Lower leg skin (tissue), 4 donors: ENCODE measurements at regions not wholly inside any gene's neighbourhood (a gene's known extent, or its start where the extent isn't known, plus 50 kb on each side); places are given as distances from the start of the nearest gene placed in this dataset.
"Not testable (repeated sequence)": the region's sequence is repeated elsewhere in the genome, so short reads cannot be mapped to it uniquely, and the experiment has no call there.

Experiments used
- DNase-seq, 2 donors: peaks; one replicate each; pipeline ENCODE4 v3.0.0-alpha.2; 2019; ENCODE audit warnings: low spot score in 2 of 2
- H3K4me3 ChIP-seq: fragments of 200-600 bp; sonication (generic); 2 replicates; pipeline ENCODE4 v1.5.1; 2017; ENCODE audit warnings: mild to moderate bottlenecking, low read depth; ENCODE audit not compliant: poor library complexity, severe bottlenecking
- POLR2A ChIP-seq, 2 donors: fragments of 450-650 bp; IDR thresholded peaks; one replicate each; pipeline ENCODE4 v1.6.1; 2016 to 2017; ENCODE audit warnings: antibody characterized with exemption in 2 of 2, mild to moderate bottlenecking in 1 of 2, moderate library complexity in 1 of 2
- WGBS, 2 donors: methylation state at CpG; one replicate each; pipeline ENCODE4 v1.1.5; 2018; 5-methylcytosine and 5-hydroxymethylcytosine counted together
- intact Hi-C: fragments of 100-400 bp; cut with DNase I; formaldehyde crosslinking; loops from one replicate; pipeline ENCODE4 v1.15.0; 2023; ENCODE audit warnings: low total_unique reads
- TF ChIP-seq, protein P1 (sequence below), 3 donors: fragments of 450-650 bp; IDR thresholded peaks; one replicate each; pipeline ENCODE4 v1.5.1; 2016; ENCODE audit warnings: antibody characterized with exemption in 3 of 3, mild to moderate bottlenecking in 3 of 3, moderate library complexity in 2 of 3

DNA sequence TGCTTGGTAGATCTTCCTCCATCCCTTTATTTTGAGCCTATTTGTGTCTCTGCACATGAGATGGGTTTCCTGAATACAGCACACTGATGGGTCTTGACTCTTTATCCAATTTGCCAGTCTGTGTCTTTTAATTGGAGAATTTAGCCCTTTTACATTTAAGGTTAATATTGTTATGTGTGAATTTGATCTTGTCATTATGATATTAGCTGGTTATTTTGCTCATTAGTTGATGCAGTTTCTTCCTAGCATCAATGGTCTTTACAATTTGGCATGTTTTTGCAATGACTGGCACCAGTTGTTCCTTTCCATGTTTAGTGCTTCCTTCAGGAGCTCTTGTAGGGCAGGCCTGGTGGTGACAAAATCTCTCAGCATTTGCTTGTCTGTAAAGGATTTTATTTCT, 72.4 kb downstream of the HNRNPD start:
- H3K4me3 ChIP-seq, intact Hi-C loops, DNase-seq: not testable (repeated sequence)

DNA sequence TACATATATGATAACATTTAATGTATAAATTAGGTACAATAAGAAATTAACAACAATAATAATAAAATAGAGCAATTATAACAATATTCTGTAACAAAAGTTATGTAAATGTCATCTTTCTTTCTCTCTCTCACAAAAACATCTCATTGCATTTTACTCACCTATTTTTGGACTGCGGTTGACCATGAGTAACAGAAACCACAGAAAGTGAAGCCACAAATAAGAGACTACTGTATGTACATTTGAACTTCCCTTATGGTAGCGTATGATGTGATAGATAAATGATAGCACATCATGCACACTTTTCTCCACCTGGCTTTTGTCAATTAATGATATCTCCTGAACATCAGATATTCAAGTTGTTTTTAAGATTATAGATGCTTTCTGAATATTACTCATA, 80.5 kb downstream of the HNRNPD start:
- intact Hi-C loops = no loop called here
- no peak overlapping the region for H3K4me3 ChIP-seq
- 85 to 87% methylated on average over 2 of the region's 2 CpGs for WGBS, 2 donors
- no peak for DNase-seq
- TF ChIP-seq, protein P1, sequence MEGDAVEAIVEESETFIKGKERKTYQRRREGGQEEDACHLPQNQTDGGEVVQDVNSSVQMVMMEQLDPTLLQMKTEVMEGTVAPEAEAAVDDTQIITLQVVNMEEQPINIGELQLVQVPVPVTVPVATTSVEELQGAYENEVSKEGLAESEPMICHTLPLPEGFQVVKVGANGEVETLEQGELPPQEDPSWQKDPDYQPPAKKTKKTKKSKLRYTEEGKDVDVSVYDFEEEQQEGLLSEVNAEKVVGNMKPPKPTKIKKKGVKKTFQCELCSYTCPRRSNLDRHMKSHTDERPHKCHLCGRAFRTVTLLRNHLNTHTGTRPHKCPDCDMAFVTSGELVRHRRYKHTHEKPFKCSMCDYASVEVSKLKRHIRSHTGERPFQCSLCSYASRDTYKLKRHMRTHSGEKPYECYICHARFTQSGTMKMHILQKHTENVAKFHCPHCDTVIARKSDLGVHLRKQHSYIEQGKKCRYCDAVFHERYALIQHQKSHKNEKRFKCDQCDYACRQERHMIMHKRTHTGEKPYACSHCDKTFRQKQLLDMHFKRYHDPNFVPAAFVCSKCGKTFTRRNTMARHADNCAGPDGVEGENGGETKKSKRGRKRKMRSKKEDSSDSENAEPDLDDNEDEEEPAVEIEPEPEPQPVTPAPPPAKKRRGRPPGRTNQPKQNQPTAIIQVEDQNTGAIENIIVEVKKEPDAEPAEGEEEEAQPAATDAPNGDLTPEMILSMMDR (IDR thresholded peaks at IDR 0.05) = no peak
- no peak for TF ChIP-seq POLR2A (IDR thresholded peaks at IDR 0.05)

DNA sequence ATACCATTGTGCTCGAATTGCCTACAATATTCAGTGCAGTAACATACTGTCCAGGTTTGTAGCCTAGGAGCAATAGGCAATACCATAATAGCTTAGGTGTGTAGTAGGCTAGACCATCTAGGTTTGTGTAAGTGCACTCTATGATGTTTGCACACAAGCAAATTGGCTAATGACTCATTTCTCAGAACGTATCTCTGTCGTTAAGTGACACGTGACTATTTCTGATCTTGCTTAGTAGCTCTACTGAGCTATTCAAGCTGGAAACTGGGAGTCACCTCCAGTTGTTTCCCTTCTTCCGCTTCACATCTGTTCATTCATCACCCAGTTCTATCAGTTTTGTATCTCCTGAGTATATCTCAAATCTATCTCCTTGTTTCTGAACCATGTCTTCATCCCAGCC, 86.1 kb downstream of the HNRNPD start:
- WGBS, 2 donors = 65 to 73% methylated on average over 5 of the region's 5 CpGs
- H3K4me3 ChIP-seq = no peak overlapping the region
- DNase-seq = no peak
- TF ChIP-seq POLR2A (IDR thresholded peaks at IDR 0.05) = no peak
- TF ChIP-seq, protein P1 (IDR thresholded peaks at IDR 0.05) = no peak
- intact Hi-C loops = loop anchor here (10.0 kb wide), 1 partner anchor 883 kb away; no protein-coding TSS in a partner anchor

DNA sequence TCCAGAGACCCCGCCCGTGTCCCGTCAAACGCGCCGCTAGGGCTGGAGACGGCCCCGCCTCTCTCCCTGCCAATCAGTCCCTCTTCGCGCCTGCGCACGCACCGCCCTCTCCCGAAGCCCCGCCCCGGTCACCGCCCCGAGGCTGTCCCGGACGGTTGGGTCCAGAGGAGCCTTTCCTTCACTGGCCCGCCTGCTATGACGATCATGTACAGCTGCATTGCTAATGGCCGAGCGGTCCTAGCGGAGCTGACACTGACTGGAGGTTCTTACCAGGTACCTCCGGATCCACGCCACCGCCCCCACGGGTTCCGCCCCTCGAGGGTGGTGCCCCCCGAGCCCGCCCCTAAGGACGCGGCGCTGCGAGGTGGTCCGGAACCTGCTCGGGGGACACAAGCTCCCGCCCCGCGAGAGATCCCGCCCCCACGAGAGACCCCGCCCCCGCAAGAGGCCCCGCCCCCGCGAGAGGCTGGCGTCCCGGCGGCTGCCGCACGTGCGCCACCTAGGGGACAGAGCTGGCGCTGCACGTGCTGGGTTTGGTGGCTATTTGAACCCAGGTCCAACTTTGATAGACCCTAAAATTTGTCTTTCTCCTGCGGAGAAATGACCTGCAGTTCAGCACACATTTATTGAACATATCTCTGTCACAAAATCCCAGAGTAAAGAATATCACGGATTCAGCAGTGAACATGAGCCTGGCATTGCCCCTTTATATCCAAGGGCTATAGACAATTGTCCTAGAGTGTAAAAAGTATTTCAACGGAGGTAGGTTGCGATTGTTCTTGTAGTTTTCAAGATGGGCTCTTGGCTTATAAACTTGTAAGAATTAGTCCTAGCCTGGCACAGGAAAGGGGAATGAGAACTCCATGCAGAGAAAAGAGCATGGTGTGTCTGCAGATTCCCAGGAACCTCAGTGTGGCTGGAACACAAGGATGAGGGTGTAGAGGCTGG, 88.7 kb downstream of the HNRNPD start:
- intact Hi-C loops = loop anchor here (10.0 kb wide), 1 partner anchor 880 kb away; no protein-coding TSS in a partner anchor
- 2 to 3% methylated on average over 45 to 53 of the region's 61 CpGs for WGBS, 2 donors
- H3K4me3 ChIP-seq = peak overlapping the region; percentile 15
- DNase-seq = peak; percentile 99 to 100
- TF ChIP-seq, protein P1 (IDR thresholded peaks at IDR 0.05) = no peak
- TF ChIP-seq POLR2A (IDR thresholded peaks at IDR 0.05) = no peak

DNA sequence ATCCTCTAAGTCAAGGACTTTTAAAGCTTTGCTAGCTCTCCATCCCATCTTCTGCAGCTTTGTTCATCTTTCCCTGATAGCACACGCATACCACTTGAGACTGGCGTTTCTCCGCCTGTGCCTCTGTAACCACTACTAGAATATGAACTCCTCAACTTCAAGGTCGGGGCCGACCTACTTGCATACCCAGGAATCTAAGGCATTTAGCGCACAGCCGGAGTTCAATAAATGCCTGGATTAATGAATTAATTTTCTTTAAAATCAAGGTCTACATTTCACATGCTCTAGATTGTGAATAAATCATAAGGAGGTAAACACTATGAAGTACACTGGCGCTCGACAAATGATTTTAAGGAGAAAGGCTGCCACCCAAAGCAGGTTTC, 89.3 kb downstream of the HNRNPD start:
- no peak for DNase-seq
- intact Hi-C loops = loop anchor here (10.0 kb wide), 1 partner anchor 880 kb away; no protein-coding TSS in a partner anchor
- no peak for TF ChIP-seq POLR2A (IDR thresholded peaks at IDR 0.05)
- TF ChIP-seq, protein P1 (IDR thresholded peaks at IDR 0.05) = no peak
- 3 to 5% methylated on average over 9 of the region's 9 CpGs for WGBS, 2 donors
- H3K4me3 ChIP-seq = no peak overlapping the region

DNA sequence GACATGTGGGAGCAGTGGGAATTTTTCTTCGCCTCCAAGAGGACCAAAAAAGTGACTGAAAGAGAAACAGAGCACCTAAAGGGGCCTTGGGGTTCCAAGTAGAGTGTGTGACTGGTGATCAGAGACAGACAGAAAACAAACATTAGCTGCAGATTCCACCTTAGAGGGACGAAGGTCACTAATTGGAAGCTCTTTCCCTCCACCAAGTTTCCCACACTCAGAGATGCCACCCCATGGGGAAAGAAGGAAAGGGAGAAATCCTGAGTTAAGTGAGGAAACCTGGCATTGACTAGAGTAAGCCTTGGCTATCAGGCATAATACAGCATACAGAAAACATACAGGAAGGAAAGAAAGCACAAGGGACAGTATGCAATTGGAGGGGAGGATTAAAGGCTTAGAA, 90.9 kb downstream of the HNRNPD start:
- DNase-seq = no peak
- TF ChIP-seq, protein P1 (IDR thresholded peaks at IDR 0.05) = no peak
- no peak for TF ChIP-seq POLR2A (IDR thresholded peaks at IDR 0.05)

DNA sequence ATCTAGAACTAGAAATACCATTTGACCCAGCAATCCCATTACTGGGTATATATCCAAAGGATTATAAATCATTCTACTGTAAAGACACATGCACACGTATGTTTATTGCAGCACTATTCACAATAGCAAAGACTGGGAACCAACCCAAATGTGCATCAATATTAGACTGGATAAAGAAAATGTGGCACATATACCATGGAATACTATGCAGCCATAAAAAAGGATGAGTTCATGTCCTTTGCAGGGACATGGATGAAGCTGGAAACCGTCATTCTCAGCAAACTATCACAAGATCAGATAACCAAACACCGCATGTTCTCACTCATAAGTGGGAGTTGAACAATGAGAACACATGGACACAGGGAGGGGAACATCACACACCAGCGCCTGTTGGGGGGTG, 94.2 kb downstream of the HNRNPD start:
- intact Hi-C loops, H3K4me3 ChIP-seq, DNase-seq: not testable (repeated sequence)
- WGBS, 2 donors = 87 to 92% methylated on average over 4 of the region's 4 CpGs

More for the DNA sequence above, 90.9 kb downstream of the HNRNPD start:
- H3K4me3 ChIP-seq = no peak overlapping the region
- 67 to 82% methylated on average over 2 of the region's 2 CpGs for WGBS, 2 donors
- intact Hi-C loops = loop anchor here (10.0 kb wide), 1 partner anchor 878 kb away; no protein-coding TSS in a partner anchor
